GM19467 (cell line): ENCODE measurements at regions not wholly inside any gene's neighbourhood (a gene's known extent, or its start where the extent isn't known, plus 50 kb on each side); places are given as distances from the start of the nearest gene placed in this dataset.

Experiments
- ATAC-seq: cut with Tn5 transposase; IDR thresholded peaks from one replicate; pipeline ENCODE4 v1.9.1; 2021; ENCODE audit warnings: mild to moderate bottlenecking, moderate library complexity; ENCODE audit not compliant: unreplicated experiment

- ATAC-seq, result no peak
These were observed 53.6 kb upstream of the DPT start for GRCh38 chr1:168782559-168783116.

GRCh38 chr1:168783458-168784210 is 54.6 kb upstream of the DPT start:
- ATAC-seq, result no peak

- no peak for ATAC-seq
These were observed 57.7 kb upstream of the DPT start for GRCh38 chr1:168786476-168787330.

GRCh38 chr1:168788258-168788657 is 59.3 kb upstream of the DPT start:
- no peak for ATAC-seq

- ATAC-seq, result no peak
These were observed 60.5 kb upstream of the DPT start for GRCh38 chr1:168789501-168789900.

- ATAC-seq, result no peak
These were observed 63.1 kb upstream of the DPT start for GRCh38 chr1:168792142-168792541.

- ATAC-seq, result no peak
These were observed 63.7 kb upstream of the DPT start for GRCh38 chr1:168792592-168793125.

- ATAC-seq, result no peak
These were observed 65.1 kb upstream of the DPT start for GRCh38 chr1:168794057-168794456.

- no peak for ATAC-seq
These were observed 66.7 kb upstream of the DPT start for GRCh38 chr1:168795681-168796080.

GRCh38 chr1:168799927-168800605 is 71.1 kb upstream of the DPT start:
- ATAC-seq, result no peak

GRCh38 chr1:168801032-168801745 is 72.2 kb upstream of the DPT start:
- ATAC-seq, result no peak

- no peak for ATAC-seq
These were observed 75.0 kb upstream of the DPT start for GRCh38 chr1:168803806-168804510.

GRCh38 chr1:168806952-168807351 is 77.9 kb upstream of the DPT start:
- no peak for ATAC-seq

- ATAC-seq, result no peak
These were observed 82.2 kb upstream of the DPT start for GRCh38 chr1:168811176-168811575.

GRCh38 chr1:168819668-168820067 is 90.7 kb upstream of the DPT start:
- ATAC-seq, result no peak

- ATAC-seq, result no peak
These were observed 92.4 kb upstream of the DPT start for GRCh38 chr1:168821434-168821833.

GRCh38 chr1:168822911-168823310 is 93.9 kb upstream of the DPT start:
- no peak for ATAC-seq

- no peak for ATAC-seq
These were observed 95.0 kb upstream of the DPT start for GRCh38 chr1:168823988-168824387.

GRCh38 chr1:168824418-168825065 is 95.5 kb upstream of the DPT start:
- ATAC-seq, result no peak
